HG03460 (cell line): ENCODE measurements at regions not wholly inside any gene's neighbourhood (a gene's known extent, or its start where the extent isn't known, plus 50 kb on each side); places are given as distances from the start of the nearest gene placed in this dataset.

ENCODE experiments used
- ATAC-seq: cut with Tn5 transposase; IDR thresholded peaks from one replicate; pipeline ENCODE4 v1.9.1; 2021; ENCODE audit not compliant: unreplicated experiment

- peak; percentile 17 for ATAC-seq
Measured at GRCh38 chrX:116111497-116111896, 59.0 kb upstream of the AGTR2 start.

GRCh38 chrX:116111934-116112595 is 58.5 kb upstream of the AGTR2 start:
- peak; percentile 70 for ATAC-seq

GRCh38 chrX:116114999-116115398 is 55.5 kb upstream of the AGTR2 start:
- no peak for ATAC-seq
